Stimulated activated CD4-positive, alpha-beta T cell treated with anti-CD3 and anti-CD28 coated beads, TNF-alpha, amount 100 ng/mL, for 48 hours (primary cell): ENCODE measurements at regions not wholly inside any gene's neighbourhood (a gene's known extent, or its start where the extent isn't known, plus 50 kb on each side); places are given as distances from the start of the nearest gene placed in this dataset.

Experiments
- DNase-seq, 3 donors: peaks; one replicate each; pipeline ENCODE4 v3.0.0-alpha.2; 2020; ENCODE audit warnings: low read depth in 3 of 3

GRCh38 chr3:933326-933725, 159.5 kb upstream of the CNTN6 start:
- DNase-seq = no peak

GRCh38 chr3:944786-945185, 148.0 kb upstream of the CNTN6 start:
- DNase-seq = no peak

GRCh38 chr3:945738-946137, 147.1 kb upstream of the CNTN6 start:
- DNase-seq = no peak

GRCh38 chr3:952906-953305, 139.9 kb upstream of the CNTN6 start:
- DNase-seq = no peak

GRCh38 chr3:963255-963654, 129.6 kb upstream of the CNTN6 start:
- no peak for DNase-seq

GRCh38 chr3:963755-964154, 129.1 kb upstream of the CNTN6 start:
- DNase-seq = no peak

GRCh38 chr3:965826-966225, 127.0 kb upstream of the CNTN6 start:
- DNase-seq = no peak

- DNase-seq = no peak
Measured at GRCh38 chr3:966341-966740, 126.5 kb upstream of the CNTN6 start.

GRCh38 chr3:973340-973739, 119.5 kb upstream of the CNTN6 start:
- no peak for DNase-seq

GRCh38 chr3:976006-976405, 116.8 kb upstream of the CNTN6 start:
- no peak for DNase-seq

GRCh38 chr3:981156-981555, 111.7 kb upstream of the CNTN6 start:
- DNase-seq = no peak

GRCh38 chr3:988785-989184, 104.0 kb upstream of the CNTN6 start:
- no peak for DNase-seq

GRCh38 chr3:992871-993270, 100.0 kb upstream of the CNTN6 start:
- DNase-seq = no peak

- no peak for DNase-seq
Measured at GRCh38 chr3:1002010-1002409, 90.8 kb upstream of the CNTN6 start.

- DNase-seq = no peak
Measured at GRCh38 chr3:1007866-1008265, 85.0 kb upstream of the CNTN6 start.

GRCh38 chr3:1010228-1010627, 82.6 kb upstream of the CNTN6 start:
- no peak for DNase-seq

- no peak for DNase-seq
Measured at GRCh38 chr3:1015826-1016225, 77.0 kb upstream of the CNTN6 start.

GRCh38 chr3:1017870-1018269, 75.0 kb upstream of the CNTN6 start:
- no peak for DNase-seq

GRCh38 chr3:1019157-1019556, 73.7 kb upstream of the CNTN6 start:
- DNase-seq = no peak

- DNase-seq = no peak
Measured at GRCh38 chr3:1026395-1026794, 66.4 kb upstream of the CNTN6 start.

- no peak for DNase-seq
Measured at GRCh38 chr3:1036207-1036826, 56.5 kb upstream of the CNTN6 start.

- DNase-seq = no peak
Measured at GRCh38 chr3:1037631-1038030, 55.2 kb upstream of the CNTN6 start.
